H1 (cell line): ENCODE measurements at regions not wholly inside any gene's neighbourhood (a gene's known extent, or its start where the extent isn't known, plus 50 kb on each side); places are given as distances from the start of the nearest gene placed in this dataset.

Experiments
- CTBP2 ChIP-seq: IDR thresholded peaks from 2 replicates; pipeline ENCODE4 v1.7.0; 2011; ENCODE audit warnings: borderline replicate concordance, mild to moderate bottlenecking, moderate library complexity, mixed read lengths, low read length; ENCODE audit not compliant: insufficient read depth, insufficient read length
- CTCF ChIP-seq, 3 experiments: IDR thresholded peaks; 1 replicate in 2 of 3; 2 replicates in 1 of 3; pipeline versions ENCODE4 v1.5.1 to v1.6.1; 2011; ENCODE audit warnings: low read length in 3 of 3, mild to moderate bottlenecking in 3 of 3, inconsistent platforms in 2 of 3, low read depth in 1 of 3, moderate library complexity in 1 of 3; ENCODE audit not compliant: insufficient read depth in 1 of 3; ENCODE audit errors: control extremely low read depth in 1 of 3
- EP300 ChIP-seq, 2 experiments: IDR thresholded peaks; 1 replicate in 1 of 2; 2 replicates in 1 of 2; pipeline ENCODE4 v1.6.1; 2011 to 2012; ENCODE audit warnings: low read depth in 2 of 2, low read length in 2 of 2, mild to moderate bottlenecking in 2 of 2, borderline replicate concordance in 1 of 2, inconsistent platforms in 1 of 2, moderate library complexity in 1 of 2
- GABPA ChIP-seq: IDR thresholded peaks from 2 replicates; pipeline ENCODE4 v1.6.1; 2011; ENCODE audit warnings: mild to moderate bottlenecking, low read length, moderate library complexity, borderline replicate concordance; ENCODE audit not compliant: insufficient read depth
- POLR2A ChIP-seq, 2 experiments: IDR thresholded peaks; 1 replicate in 1 of 2; 2 replicates in 1 of 2; pipeline ENCODE4 v1.6.1; 2011; ENCODE audit warnings: low read depth in 2 of 2, low read length in 2 of 2, mild to moderate bottlenecking in 2 of 2; ENCODE audit errors: control extremely low read depth in 1 of 2
- POLR2AphosphoS5 ChIP-seq: IDR thresholded peaks from 2 replicates; pipeline ENCODE4 v1.6.1; 2011; ENCODE audit warnings: low read depth, low read length
- RAD21 ChIP-seq, 2 experiments: IDR thresholded peaks in 1 of 2; conservative IDR thresholded peaks in 1 of 2; 2 replicates each; pipeline ENCODE4 v1.6.1; 2011; ENCODE audit warnings: low read depth in 2 of 2, low read length in 2 of 2, improper control_type of control experiment in 1 of 2, inconsistent platforms in 1 of 2, mild to moderate bottlenecking in 1 of 2, moderate library complexity in 1 of 2
- RFX5 ChIP-seq: IDR thresholded peaks from 2 replicates; pipeline ENCODE4 v1.6.1; 2011; ENCODE audit warnings: low read depth, low read length, improper control_type of control experiment, borderline replicate concordance
- SIX5 ChIP-seq: IDR thresholded peaks from 2 replicates; pipeline ENCODE4 v1.6.1; 2011; ENCODE audit warnings: mild to moderate bottlenecking, low read depth, low read length

- no peak for TF ChIP-seq CTCF (IDR thresholded peaks at IDR 0.05; ENCODE audit: control extremely low read depth in 1 of 3, insufficient read depth in 1 of 3, low read depth in 1 of 3, low read length in 3 of 3)
- TF ChIP-seq POLR2A (IDR thresholded peaks at IDR 0.05; ENCODE audit: control extremely low read depth in 1 of 2, low read depth in 2 of 2, low read length in 2 of 2): no peak
- no peak for TF ChIP-seq RFX5
- TF ChIP-seq POLR2AphosphoS5: no peak
- no peak for TF ChIP-seq RAD21 (IDR thresholded peaks at IDR 0.05 in 1 of 2, conservative IDR thresholded peaks at IDR 0.05 in 1 of 2; ENCODE audit: low read depth in 2 of 2, low read length in 2 of 2)
- TF ChIP-seq SIX5: no peak
- no peak for TF ChIP-seq EP300 (IDR thresholded peaks at IDR 0.05; ENCODE audit: borderline replicate concordance in 1 of 2, low read depth in 2 of 2, low read length in 2 of 2)
- no peak for TF ChIP-seq GABPA
- no peak for TF ChIP-seq CTBP2
Observed at GRCh38 chrY:7836366-7836765, 924.8 kb upstream of the AMELY start.
